ENCODE measurements at regions not wholly inside any gene's neighbourhood (a gene's known extent, or its start where the extent isn't known, plus 50 kb on each side); places are given as distances from the start of the nearest gene placed in this dataset.

DNA sequence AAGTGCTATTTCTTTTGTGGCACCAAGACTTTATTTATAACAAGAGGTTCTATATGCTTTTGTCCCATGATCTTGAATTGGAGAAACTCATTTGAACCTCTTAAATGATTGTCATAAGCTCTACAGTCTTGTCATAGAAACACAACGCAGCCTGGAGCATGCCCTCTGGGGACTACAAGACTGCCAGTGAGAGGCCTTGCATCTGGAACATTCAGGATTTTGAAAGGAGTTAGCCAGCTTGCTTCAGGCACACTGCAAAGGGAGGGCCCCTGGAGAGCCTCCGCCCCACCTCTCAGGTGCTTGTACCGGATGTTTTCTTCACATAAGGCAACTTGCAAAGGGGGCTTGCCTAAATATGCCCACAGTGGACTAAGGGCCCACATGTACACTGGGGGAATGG, 130.5 kb downstream of the LIG4 start:
- Mint-ChIP-seq H3K27ac (no peak overlapping the region), H3K36me3 (no peaks in the 10 kb centered on the region), H3K4me1 (peaks cover 24% of the 10 kb centered on the region), H3K4me3 (no peak overlapping the region), H3K27me3 (ENCODE audit: low read depth) (no peaks in the 10 kb centered on the region), H3K9me3 (no peaks in the 10 kb centered on the region)
- ChIA-PET POLR2A (no interaction called here), CTCF (no interaction called here)
- ATAC-seq (peak; percentile 64), DNase-seq (ENCODE audit: low spot score) (no peak)
- TF ChIP-seq SP1 (CRISPR knock-in tag; conservative IDR thresholded peaks at IDR 0.05) (no peak), NFATC4 (CRISPR knock-in tag; IDR thresholded peaks at IDR 0.05) (no peak), IRF2 (CRISPR knock-in tag; IDR thresholded peaks at IDR 0.05; ENCODE audit: borderline replicate concordance, low read depth) (no peak), ZNF671 (CRISPR knock-in tag; IDR thresholded peaks at IDR 0.05) (no peak), SOX15 (CRISPR knock-in tag; IDR thresholded peaks at IDR 0.05) (no peak), MXD4 (CRISPR knock-in tag; IDR thresholded peaks at IDR 0.05; ENCODE audit: borderline replicate concordance) (no peak), KAT7 (CRISPR knock-in tag; IDR thresholded peaks at IDR 0.05; ENCODE audit: borderline replicate concordance) (no peak), TEAD1 (CRISPR knock-in tag; IDR thresholded peaks at IDR 0.05) (no peak), CBFB (CRISPR knock-in tag; IDR thresholded peaks at IDR 0.05; ENCODE audit: low read depth) (no peak), ATF1 (CRISPR knock-in tag; IDR thresholded peaks at IDR 0.05) (no peak), FOXK1 (CRISPR knock-in tag; IDR thresholded peaks at IDR 0.05) (no peak)
- TF ChIP-seq, protein P1, sequence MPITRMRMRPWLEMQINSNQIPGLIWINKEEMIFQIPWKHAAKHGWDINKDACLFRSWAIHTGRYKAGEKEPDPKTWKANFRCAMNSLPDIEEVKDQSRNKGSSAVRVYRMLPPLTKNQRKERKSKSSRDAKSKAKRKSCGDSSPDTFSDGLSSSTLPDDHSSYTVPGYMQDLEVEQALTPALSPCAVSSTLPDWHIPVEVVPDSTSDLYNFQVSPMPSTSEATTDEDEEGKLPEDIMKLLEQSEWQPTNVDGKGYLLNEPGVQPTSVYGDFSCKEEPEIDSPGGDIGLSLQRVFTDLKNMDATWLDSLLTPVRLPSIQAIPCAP (CRISPR knock-in tag; IDR thresholded peaks at IDR 0.05): no peak
- TF ChIP-seq, protein P2, sequence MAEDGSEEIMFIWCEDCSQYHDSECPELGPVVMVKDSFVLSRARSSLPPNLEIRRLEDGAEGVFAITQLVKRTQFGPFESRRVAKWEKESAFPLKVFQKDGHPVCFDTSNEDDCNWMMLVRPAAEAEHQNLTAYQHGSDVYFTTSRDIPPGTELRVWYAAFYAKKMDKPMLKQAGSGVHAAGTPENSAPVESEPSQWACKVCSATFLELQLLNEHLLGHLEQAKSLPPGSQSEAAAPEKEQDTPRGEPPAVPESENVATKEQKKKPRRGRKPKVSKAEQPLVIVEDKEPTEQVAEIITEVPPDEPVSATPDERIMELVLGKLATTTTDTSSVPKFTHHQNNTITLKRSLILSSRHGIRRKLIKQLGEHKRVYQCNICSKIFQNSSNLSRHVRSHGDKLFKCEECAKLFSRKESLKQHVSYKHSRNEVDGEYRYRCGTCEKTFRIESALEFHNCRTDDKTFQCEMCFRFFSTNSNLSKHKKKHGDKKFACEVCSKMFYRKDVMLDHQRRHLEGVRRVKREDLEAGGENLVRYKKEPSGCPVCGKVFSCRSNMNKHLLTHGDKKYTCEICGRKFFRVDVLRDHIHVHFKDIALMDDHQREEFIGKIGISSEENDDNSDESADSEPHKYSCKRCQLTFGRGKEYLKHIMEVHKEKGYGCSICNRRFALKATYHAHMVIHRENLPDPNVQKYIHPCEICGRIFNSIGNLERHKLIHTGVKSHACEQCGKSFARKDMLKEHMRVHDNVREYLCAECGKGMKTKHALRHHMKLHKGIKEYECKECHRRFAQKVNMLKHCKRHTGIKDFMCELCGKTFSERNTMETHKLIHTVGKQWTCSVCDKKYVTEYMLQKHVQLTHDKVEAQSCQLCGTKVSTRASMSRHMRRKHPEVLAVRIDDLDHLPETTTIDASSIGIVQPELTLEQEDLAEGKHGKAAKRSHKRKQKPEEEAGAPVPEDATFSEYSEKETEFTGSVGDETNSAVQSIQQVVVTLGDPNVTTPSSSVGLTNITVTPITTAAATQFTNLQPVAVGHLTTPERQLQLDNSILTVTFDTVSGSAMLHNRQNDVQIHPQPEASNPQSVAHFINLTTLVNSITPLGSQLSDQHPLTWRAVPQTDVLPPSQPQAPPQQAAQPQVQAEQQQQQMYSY (CRISPR knock-in tag; IDR thresholded peaks at IDR 0.05): no peak
- TF ChIP-seq, protein P3, sequence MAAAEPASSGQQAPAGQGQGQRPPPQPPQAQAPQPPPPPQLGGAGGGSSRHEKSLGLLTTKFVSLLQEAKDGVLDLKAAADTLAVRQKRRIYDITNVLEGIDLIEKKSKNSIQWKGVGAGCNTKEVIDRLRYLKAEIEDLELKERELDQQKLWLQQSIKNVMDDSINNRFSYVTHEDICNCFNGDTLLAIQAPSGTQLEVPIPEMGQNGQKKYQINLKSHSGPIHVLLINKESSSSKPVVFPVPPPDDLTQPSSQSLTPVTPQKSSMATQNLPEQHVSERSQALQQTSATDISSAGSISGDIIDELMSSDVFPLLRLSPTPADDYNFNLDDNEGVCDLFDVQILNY (CRISPR knock-in tag; IDR thresholded peaks at IDR 0.05): no peak
- TF ChIP-seq, protein P4, sequence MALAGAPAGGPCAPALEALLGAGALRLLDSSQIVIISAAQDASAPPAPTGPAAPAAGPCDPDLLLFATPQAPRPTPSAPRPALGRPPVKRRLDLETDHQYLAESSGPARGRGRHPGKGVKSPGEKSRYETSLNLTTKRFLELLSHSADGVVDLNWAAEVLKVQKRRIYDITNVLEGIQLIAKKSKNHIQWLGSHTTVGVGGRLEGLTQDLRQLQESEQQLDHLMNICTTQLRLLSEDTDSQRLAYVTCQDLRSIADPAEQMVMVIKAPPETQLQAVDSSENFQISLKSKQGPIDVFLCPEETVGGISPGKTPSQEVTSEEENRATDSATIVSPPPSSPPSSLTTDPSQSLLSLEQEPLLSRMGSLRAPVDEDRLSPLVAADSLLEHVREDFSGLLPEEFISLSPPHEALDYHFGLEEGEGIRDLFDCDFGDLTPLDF (CRISPR knock-in tag; IDR thresholded peaks at IDR 0.05): no peak
- TF ChIP-seq, protein P5, sequence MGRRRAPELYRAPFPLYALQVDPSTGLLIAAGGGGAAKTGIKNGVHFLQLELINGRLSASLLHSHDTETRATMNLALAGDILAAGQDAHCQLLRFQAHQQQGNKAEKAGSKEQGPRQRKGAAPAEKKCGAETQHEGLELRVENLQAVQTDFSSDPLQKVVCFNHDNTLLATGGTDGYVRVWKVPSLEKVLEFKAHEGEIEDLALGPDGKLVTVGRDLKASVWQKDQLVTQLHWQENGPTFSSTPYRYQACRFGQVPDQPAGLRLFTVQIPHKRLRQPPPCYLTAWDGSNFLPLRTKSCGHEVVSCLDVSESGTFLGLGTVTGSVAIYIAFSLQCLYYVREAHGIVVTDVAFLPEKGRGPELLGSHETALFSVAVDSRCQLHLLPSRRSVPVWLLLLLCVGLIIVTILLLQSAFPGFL (CRISPR knock-in tag; IDR thresholded peaks at IDR 0.05; ENCODE audit: borderline replicate concordance): no peak
- TF ChIP-seq, protein P6, sequence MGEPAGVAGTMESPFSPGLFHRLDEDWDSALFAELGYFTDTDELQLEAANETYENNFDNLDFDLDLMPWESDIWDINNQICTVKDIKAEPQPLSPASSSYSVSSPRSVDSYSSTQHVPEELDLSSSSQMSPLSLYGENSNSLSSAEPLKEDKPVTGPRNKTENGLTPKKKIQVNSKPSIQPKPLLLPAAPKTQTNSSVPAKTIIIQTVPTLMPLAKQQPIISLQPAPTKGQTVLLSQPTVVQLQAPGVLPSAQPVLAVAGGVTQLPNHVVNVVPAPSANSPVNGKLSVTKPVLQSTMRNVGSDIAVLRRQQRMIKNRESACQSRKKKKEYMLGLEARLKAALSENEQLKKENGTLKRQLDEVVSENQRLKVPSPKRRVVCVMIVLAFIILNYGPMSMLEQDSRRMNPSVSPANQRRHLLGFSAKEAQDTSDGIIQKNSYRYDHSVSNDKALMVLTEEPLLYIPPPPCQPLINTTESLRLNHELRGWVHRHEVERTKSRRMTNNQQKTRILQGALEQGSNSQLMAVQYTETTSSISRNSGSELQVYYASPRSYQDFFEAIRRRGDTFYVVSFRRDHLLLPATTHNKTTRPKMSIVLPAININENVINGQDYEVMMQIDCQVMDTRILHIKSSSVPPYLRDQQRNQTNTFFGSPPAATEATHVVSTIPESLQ (CRISPR knock-in tag; IDR thresholded peaks at IDR 0.05): no peak
- TF ChIP-seq, protein P7, sequence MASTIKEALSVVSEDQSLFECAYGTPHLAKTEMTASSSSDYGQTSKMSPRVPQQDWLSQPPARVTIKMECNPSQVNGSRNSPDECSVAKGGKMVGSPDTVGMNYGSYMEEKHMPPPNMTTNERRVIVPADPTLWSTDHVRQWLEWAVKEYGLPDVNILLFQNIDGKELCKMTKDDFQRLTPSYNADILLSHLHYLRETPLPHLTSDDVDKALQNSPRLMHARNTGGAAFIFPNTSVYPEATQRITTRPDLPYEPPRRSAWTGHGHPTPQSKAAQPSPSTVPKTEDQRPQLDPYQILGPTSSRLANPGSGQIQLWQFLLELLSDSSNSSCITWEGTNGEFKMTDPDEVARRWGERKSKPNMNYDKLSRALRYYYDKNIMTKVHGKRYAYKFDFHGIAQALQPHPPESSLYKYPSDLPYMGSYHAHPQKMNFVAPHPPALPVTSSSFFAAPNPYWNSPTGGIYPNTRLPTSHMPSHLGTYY (CRISPR knock-in tag; IDR thresholded peaks at IDR 0.05): no peak
- TF ChIP-seq, protein P8, sequence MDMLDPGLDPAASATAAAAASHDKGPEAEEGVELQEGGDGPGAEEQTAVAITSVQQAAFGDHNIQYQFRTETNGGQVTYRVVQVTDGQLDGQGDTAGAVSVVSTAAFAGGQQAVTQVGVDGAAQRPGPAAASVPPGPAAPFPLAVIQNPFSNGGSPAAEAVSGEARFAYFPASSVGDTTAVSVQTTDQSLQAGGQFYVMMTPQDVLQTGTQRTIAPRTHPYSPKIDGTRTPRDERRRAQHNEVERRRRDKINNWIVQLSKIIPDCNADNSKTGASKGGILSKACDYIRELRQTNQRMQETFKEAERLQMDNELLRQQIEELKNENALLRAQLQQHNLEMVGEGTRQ (CRISPR knock-in tag; IDR thresholded peaks at IDR 0.05): no peak
- TF ChIP-seq, protein P9, sequence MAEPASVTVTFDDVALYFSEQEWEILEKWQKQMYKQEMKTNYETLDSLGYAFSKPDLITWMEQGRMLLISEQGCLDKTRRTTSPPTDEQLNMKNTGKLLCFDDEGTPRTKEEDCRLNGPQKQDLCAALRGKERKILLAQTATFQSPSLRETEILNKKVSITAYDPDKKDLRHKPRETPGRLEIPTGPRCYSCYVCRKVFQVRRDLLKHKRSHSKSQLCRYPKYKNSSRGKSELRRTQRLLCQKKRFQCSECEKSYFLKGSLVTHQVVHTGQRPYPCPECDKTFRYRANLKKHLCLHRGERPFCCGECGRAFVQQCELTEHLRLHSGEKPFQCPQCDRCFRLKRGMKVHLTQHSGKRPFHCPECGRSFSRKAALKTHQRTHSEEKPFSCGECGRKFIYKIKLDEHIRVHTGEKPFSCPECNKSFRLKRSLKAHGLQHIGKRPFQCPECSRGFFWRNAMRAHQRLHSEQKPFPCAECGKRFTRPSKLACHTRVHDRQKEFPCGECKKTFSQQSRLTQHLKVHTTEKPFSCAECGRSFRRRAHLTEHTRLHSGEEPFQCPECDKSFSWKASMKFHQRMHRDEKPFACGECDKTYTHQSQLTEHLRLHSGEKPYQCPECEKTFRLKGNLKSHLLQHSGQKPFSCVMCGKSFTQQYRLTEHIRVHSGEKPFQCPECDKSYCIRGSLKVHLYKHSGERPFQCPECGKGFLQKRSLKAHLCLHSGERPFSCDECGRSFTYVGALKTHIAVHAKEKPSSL (CRISPR knock-in tag; conservative IDR thresholded peaks at IDR 0.05): no peak
